ENCODE measurements at regions not wholly inside any gene's neighbourhood (a gene's known extent, or its start where the extent isn't known, plus 50 kb on each side); places are given as distances from the start of the nearest gene placed in this dataset.
"Not testable (repeated sequence)": the region's sequence is repeated elsewhere in the genome, so short reads cannot be mapped to it uniquely, and the experiment has no call there.

GRCh38 chr10:61050120-61050745 is 106.2 kb upstream of the RHOBTB1 start:
- no peak overlapping the region for H3K4me3 ChIP-seq (ENCODE audit: low read depth, low read length)
- no peak for DNase-seq (ENCODE audit: low read depth)
- TF ChIP-seq CTCF (IDR thresholded peaks at IDR 0.05; ENCODE audit: insufficient read depth, low read depth, low read length, missing control alignments): no peak

- no peak overlapping the region for H3K4me3 ChIP-seq (ENCODE audit: low read depth, low read length)
- TF ChIP-seq CTCF (IDR thresholded peaks at IDR 0.05; ENCODE audit: insufficient read depth, low read depth, low read length, missing control alignments): no peak
- no peak for DNase-seq (ENCODE audit: low read depth)
Measured at GRCh38 chr10:61049386-61049785, 105.4 kb upstream of the RHOBTB1 start.

- H3K4me3 ChIP-seq (ENCODE audit: low read depth, low read length): no peak overlapping the region
- no peak for TF ChIP-seq CTCF (IDR thresholded peaks at IDR 0.05; ENCODE audit: insufficient read depth, low read depth, low read length, missing control alignments)
- no peak for DNase-seq (ENCODE audit: low read depth)
Measured at GRCh38 chr10:61047788-61048560, 104.0 kb upstream of the RHOBTB1 start.

- H3K4me3 ChIP-seq (ENCODE audit: low read depth, low read length): no peak overlapping the region
- TF ChIP-seq CTCF (IDR thresholded peaks at IDR 0.05; ENCODE audit: insufficient read depth, low read depth, low read length, missing control alignments): no peak
- no peak for DNase-seq (ENCODE audit: low read depth)
Measured at GRCh38 chr10:61047081-61047480, 103.1 kb upstream of the RHOBTB1 start.

GRCh38 chr10:61045480-61045879 is 101.5 kb upstream of the RHOBTB1 start:
- DNase-seq (ENCODE audit: low read depth); H3K4me3 ChIP-seq (ENCODE audit: low read depth, low read length): not testable (repeated sequence)

- H3K4me3 ChIP-seq (ENCODE audit: low read depth, low read length): no peak overlapping the region
- no peak for DNase-seq (ENCODE audit: low read depth)
- no peak for TF ChIP-seq CTCF (IDR thresholded peaks at IDR 0.05; ENCODE audit: insufficient read depth, low read depth, low read length, missing control alignments)
Measured at GRCh38 chr10:61042533-61042932, 98.5 kb upstream of the RHOBTB1 start.

GRCh38 chr10:61040399-61041016 is 96.5 kb upstream of the RHOBTB1 start:
- TF ChIP-seq CTCF (IDR thresholded peaks at IDR 0.05; ENCODE audit: insufficient read depth, low read depth, low read length, missing control alignments): no peak
- no peak for DNase-seq (ENCODE audit: low read depth)
- no peak overlapping the region for H3K4me3 ChIP-seq (ENCODE audit: low read depth, low read length)

Data from GM12865 (cell line).